GM19240 (cell line): ENCODE measurements at regions not wholly inside any gene's neighbourhood (a gene's known extent, or its start where the extent isn't known, plus 50 kb on each side); places are given as distances from the start of the nearest gene placed in this dataset.

Experiments
- DNase-seq: peaks from one replicate; pipeline ENCODE4 v3.0.0; 2011; ENCODE audit warnings: low spot score; ENCODE audit not compliant: insufficient read length

DNA sequence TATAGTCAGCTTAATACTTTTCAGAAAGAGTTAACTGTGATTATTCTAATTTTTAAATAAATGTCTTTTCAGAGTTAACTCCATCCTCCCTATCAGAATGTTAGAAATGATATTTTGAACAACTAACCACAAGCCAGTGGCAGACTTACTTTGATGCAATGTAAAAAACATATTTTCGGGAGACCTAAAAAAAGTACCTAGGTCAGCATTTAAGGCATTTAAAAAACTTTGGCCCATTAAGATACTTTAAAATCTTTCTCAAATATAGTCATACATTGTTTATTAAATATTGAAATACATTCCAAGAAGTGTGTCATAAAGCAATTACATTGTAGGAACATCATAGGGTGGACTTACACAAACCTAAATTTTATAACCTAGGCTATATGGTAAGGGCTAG, 426.1 kb downstream of the PABPC4L start:
- no peak for DNase-seq

GRCh38 chr4:133759428-133759827, 442.2 kb downstream of the PABPC4L start:
- no peak for DNase-seq

GRCh38 chr4:133741766-133742165, 459.8 kb downstream of the PABPC4L start:
- no peak for DNase-seq

DNA sequence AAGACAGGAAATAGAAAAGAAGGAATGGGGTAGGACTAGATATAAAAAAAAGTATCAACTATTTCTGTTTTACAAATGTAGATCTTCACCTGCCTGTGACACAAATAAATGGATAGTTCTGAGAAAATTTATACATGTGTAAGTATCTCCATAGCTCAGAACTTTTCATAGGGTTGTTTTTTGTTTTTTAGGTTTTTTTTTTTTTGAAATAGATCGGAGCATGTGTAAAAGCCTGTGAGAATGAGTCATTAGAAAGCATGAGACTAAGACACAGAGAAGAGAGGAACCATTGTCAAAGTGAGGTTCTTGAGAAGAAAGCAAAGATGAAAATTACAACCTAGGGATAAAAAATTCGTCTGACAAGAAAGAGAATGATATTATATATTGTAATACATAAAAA, 481.6 kb downstream of the PABPC4L start:
- no peak for DNase-seq

GRCh38 chr4:133719098-133719497, 482.5 kb downstream of the PABPC4L start:
- no peak for DNase-seq

DNA sequence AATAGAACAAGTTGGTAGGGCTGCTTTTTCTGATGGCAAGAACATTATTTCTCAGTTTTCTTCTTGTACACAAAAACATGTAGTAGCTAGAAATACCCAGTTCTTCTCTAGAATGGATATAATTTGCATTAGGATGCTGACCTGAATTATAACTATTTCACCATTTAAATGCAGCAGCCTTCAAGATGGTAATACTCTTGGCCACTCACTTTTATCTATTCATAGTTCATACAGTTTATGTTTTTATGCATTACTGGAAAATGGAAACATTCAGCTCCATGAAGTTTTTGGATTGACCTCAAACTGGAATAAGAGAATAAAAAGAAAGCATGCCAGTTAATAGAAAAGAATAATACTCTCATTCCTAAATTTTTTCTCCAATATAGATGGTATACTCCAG, 487.4 kb downstream of the PABPC4L start:
- no peak for DNase-seq

GRCh38 chr4:133713340-133713739, 488.2 kb downstream of the PABPC4L start:
- DNase-seq: no peak

DNA sequence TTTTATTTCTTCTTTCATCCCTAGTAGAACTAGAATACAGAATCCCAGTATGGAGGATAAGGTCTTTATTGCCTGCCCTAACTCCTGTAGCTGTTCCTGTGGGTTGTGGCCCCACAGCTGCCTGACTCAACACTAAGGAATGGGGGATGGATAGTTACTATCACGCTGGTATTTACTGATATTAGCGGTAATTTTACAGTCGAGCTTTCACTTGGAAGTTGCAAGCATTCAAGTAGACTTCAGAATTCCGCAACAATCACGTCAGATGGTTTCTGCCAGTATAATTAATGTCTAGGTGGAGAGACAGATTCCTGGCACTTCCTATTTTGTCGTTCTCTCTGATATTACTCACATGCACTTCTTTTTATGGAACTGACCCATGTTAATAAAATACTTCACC, 489.8 kb downstream of the PABPC4L start:
- no peak for DNase-seq

DNA sequence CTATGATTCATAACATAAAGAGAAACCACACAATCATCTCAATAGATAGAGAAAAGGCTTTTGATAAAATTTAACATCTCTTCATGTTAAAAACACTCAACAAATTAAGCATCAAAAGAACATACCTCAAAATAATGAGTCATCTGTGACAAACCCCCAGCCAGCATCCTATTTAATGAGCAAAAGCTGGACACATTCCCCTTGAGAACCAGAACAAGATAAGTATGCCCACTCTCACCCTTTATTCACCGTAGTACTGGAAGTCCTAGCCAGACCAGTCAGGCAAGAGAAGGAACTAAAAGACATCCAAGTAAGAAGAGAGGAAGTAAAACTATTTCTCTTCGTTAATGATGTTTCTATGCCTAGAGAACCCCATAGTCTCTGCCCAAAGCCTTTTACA, 507.2 kb downstream of the PABPC4L start:
- DNase-seq: no peak

DNA sequence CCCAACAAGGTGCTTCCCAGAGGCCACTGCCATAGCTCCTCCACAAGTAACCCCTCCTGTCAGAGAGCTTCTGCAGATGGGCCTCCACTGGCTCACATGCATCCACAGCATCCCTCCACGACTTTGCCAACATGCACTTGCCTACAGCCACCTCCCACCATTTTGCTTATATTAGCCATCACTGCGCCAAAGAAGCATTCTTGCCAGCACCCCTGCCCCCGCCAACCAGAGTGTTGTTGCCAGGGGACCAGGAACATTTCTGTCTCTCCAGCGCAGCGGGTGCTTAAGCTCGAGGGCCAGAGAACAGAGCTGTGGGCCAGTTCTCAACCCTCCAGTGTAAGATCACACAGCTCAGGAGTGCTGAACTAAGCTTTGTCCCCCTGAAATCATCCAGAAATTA, 517.6 kb downstream of the PABPC4L start:
- DNase-seq: no peak

DNA sequence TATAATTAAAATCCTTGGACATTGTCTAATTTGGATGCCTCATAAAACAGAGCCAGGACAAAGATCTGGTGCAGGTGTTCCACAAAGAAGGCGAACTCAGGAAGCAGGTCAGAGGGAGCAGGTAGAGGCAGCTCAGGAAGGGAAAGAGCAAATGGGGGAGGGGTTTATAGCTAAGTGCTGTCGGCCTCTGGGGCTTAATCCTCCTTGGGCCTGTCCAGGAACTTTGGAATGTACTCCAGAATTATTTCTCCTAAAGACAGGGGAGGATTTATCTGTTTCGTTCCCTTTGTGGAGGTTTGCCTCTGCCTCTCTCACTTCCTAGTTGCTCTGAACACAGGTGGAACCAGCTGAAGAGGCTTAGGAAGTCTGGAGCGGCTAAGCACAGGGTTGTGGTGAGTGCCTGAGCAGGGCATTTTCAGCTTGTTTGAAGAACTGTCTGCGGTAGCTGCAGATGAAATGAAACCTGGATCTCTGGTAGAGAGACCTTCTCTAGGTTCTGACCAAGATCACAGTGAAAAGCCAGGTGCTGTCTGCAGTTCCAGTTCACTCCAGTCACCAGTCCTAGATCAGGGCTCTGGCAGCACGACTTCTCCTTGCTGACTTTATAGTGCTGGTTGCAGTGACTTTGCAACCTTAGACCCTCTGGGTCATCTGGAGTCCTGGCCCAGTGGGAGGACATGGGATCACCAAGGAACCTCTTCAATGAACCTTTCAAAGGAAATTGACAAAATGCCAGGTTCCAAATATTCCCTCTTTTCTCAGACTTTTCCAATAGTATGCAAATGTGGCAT, 519.2 kb downstream of the PCDH10 start:
- no peak for DNase-seq

DNA sequence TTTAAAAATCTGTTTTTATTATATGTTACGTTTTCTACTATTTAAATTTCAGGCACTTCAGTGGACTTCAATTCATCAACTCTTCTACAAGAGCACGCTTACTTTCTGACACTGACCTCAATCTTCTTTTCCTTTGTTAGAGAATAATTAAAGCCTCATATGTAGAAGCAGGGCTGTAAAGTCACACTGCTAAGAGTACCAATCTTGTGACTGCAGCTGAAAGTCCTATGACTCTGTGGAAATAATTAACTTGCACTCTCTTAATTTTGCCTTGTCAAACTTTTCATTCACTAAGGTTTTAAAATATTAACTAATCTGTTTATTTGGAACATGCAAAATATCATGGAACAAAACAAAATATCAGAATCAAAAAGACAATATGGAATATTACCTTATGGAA, 498.1 kb downstream of the PCDH10 start:
- DNase-seq: no peak

GRCh38 chr4:133641191-133641590, 492.1 kb downstream of the PCDH10 start:
- no peak for DNase-seq

- no peak for DNase-seq
Measured at GRCh38 chr4:133638751-133639150, 489.7 kb downstream of the PCDH10 start.

DNA sequence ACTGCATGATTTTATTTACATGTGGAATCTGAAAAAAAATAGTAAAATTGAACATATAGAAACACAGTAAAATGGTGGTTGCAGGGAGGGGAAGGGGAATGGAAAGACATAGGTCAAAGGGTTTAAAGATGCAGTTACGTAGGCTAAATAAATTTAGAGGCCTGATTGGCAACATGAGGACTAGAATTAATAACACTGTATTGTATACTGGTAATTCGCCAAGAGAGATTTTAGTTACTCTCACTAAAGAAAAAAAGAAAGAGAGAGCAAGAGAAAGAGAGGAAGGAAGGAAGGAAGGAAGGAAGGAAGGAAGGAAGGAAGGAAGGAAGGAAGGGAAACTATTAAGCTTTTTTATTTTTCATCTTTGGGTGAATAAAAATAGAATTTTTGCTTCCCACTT, 488.1 kb downstream of the PCDH10 start:
- no peak for DNase-seq

DNA sequence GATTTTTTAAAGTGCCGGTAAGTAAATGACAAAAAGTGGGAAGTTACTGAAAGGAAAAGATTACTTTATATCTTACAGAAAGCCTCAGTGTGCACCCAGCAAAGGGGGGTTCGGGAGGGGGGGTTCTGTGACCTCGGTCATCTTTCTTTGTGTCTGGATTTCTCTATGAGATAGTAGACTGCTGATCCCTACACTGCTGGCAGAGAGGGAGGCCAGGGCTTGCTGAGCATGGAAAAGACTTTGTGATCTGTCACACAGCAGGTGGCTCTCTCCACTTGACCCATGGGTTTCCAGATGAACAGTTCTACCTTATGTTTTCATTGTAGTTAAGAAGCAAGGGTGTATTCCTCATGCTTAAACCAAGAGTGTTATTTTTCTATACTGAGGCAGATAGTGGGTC, 475.6 kb downstream of the PCDH10 start:
- no peak for DNase-seq

- DNase-seq: no peak
Measured at GRCh38 chr4:133623847-133624246, 474.8 kb downstream of the PCDH10 start.

- DNase-seq: no peak
Measured at GRCh38 chr4:133621628-133622027, 472.5 kb downstream of the PCDH10 start.

DNA sequence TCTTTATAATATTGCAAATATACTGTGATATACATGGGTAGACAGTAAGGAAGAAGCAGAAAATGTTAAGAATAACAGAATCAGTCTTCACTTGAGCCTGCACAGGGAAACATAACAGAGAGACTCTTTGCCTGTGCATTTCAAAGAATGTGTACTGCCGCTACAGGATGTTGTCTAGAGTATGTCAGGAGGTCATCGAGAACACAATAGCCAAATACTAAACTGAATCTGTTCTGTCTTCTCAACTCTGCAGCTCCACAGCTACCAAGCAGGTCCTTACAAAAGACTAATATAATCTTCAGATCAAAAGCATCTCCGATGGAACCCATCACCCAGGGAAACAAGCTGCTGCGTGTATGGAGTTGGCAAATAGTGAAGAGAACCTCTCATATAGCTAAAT, 471.5 kb downstream of the PCDH10 start:
- DNase-seq: no peak

DNA sequence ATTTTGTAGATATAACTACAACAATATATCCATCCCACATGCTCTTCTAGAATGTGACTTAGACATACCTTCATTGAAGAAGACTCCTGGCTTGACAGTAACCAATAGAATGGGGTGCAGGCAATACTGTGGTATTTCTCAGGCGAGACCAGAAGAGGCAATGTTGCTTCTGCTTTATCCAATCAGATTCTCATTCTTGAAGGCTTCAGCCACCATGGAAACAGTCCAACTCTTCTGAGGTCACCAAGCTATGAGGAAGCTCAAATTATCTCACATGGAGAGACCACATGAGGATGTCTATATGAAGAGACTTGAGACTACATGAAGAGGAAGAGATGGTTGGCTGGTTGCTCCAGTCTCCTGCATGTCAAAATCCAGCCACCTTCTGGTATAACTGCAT, 469.9 kb downstream of the PCDH10 start:
- DNase-seq: no peak

DNA sequence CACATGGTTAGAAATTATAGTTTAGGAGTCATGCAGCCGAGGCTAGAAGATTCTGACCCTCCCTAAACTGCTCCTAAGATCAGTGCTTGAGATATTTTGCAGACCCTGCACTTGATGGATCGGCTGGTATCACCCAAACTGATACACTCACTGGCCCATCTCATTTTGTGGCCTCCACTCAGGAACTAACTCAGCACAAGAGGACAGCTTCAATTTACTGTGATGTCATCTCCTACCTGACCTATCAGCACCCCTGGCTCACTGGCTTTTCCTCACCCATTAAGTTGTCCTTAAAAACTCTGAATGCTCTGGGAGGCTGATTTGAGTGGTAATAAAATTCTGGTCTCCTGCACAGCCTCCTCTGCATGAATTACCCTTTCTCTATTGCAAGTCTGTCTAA, 450.9 kb downstream of the PCDH10 start:
- no peak for DNase-seq

DNA sequence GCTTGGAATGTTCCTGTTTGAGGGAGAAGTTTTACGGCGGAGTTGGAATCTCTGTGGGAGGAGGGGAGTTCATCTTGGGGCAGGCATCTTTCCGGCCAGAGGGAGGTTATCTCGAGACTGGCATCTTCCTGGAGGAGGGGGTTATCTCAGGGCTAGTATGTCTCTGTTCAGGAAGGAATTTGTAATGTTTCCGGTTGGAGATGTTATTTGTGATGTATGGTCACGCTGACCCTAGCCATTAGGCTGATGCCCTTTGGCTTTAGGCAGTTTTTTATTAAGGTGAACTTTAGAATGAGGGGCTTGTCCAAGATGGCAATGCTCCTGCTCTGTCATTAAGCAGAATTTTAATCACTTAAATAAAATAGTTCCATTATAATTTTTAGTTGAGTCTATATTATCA, 449.7 kb downstream of the PCDH10 start:
- DNase-seq: no peak

DNA sequence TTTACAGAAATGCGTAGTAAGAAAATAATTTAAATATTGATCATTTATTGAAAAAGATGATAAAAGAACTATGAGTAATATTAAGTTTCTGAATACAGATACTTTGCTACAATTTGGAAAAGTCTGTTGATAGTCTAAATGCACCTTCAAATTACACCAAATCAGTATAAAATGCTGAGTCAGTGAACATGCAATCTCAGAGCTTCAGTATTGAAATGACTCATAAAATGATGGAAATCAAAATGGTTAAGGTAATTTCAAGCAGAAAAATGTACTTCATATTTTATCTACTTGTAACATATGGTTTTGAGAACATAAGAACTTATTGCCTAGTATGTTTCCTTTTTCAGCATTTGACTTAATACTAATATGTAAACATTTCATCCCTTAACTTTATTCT, 448.2 kb downstream of the PCDH10 start:
- DNase-seq: no peak

GRCh38 chr4:133596459-133596858, 447.4 kb downstream of the PCDH10 start:
- DNase-seq: no peak
